ENCODE measurements at regions not wholly inside any gene's neighbourhood (a gene's known extent, or its start where the extent isn't known, plus 50 kb on each side); places are given as distances from the start of the nearest gene placed in this dataset.

DNA sequence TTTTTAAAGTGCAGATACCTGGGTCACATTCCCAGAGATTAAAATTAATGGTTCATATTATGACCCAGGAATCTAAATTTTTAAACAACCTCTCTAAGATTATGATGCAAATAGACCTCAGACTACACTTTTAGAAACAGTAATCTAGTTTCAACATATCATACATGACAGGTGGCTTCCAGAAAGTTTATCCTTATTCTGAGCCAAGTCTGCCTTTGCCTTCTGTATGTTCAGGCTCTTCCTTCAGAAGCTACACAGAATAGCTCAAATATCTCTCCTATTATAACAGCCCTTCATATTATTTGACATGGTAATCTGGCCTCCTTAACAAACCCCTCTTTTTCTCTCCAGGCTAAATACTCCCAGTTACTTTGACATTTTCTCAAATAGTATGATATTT, 101.9 kb downstream of the FZD1 start:
- Mint-ChIP-seq H3K36me3 (no peaks in the 10 kb centered on the region), H3K27ac (no peak overlapping the region), H3K4me3 (no peak overlapping the region), H3K27me3 (ENCODE audit: low read depth in 2 of 2) (no peaks in the 10 kb centered on the region), H3K4me1 (no peaks in the 10 kb centered on the region), H3K9me3 (peaks cover 2 to 5% of the 10 kb centered on the region in 2 donors)
- no peaks in the 10 kb centered on the region for H3K36me3 ChIP-seq (ENCODE audit: control insufficient read depth, insufficient read depth, low read length)
- TF ChIP-seq, protein P1, sequence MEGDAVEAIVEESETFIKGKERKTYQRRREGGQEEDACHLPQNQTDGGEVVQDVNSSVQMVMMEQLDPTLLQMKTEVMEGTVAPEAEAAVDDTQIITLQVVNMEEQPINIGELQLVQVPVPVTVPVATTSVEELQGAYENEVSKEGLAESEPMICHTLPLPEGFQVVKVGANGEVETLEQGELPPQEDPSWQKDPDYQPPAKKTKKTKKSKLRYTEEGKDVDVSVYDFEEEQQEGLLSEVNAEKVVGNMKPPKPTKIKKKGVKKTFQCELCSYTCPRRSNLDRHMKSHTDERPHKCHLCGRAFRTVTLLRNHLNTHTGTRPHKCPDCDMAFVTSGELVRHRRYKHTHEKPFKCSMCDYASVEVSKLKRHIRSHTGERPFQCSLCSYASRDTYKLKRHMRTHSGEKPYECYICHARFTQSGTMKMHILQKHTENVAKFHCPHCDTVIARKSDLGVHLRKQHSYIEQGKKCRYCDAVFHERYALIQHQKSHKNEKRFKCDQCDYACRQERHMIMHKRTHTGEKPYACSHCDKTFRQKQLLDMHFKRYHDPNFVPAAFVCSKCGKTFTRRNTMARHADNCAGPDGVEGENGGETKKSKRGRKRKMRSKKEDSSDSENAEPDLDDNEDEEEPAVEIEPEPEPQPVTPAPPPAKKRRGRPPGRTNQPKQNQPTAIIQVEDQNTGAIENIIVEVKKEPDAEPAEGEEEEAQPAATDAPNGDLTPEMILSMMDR (IDR thresholded peaks at IDR 0.05) = no peak
- no peaks in the 10 kb centered on the region for H3K27me3 ChIP-seq (ENCODE audit: control insufficient read depth, insufficient read depth, low read length)
- H3K27ac ChIP-seq (ENCODE audit: low read length) = no peak overlapping the region
- no peak for DNase-seq
- intact Hi-C loops (cut with micrococcal nuclease) = no loop called here
- H3K4me1 ChIP-seq (ENCODE audit: control insufficient read depth, insufficient read depth, low read length) = no peaks in the 10 kb centered on the region
- no peaks in the 10 kb centered on the region for H3K9me3 ChIP-seq (ENCODE audit: control insufficient read depth, insufficient read depth, low read length)
- no peak for ATAC-seq
- no peak overlapping the region for H3K4me3 ChIP-seq (ENCODE audit: low read length)

DNA sequence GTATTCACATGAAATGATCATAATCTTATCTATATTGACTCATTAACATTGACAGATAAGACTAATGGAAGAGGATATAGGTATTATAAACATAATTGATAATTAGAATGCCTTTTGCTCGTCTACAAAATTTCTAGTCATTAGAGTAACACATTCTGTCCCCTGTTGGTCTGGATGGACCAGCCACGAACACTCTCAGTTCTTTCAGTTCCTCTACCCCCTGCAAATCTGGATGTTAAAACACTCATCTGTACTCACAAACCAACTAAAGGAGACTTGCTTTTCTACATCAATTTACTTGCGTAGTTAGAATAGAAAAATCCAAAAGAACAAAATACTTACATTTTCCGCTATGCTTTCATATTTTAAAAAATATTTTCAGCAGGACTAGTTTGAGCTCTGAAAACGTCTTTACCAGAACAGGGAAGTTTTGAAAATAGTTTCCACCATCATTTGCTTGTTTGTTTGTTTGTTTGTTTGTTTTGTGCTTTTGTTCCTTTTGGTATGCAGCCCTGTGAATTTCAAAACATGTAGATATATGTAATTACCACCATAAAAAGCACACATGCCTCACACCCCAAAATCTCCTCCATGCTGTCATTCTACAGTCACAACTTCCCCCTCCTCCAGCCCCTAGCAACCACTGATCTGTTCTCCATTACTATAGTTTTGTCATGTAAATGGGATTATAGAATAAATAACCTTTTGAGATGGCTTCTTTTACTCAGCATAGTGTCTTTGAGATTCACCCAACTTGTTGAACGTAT, 103.8 kb downstream of the FZD1 start:
- TF ChIP-seq, protein P1 (IDR thresholded peaks at IDR 0.05) = no peak
- ATAC-seq (no peak), DNase-seq (no peak)
- no peaks in the 10 kb centered on the region for H3K36me3 ChIP-seq (ENCODE audit: control insufficient read depth, insufficient read depth, low read length)
- WGBS (ENCODE audit: insufficient coverage) = 77% methylated on average over 3 of the region's 6 CpGs
- peaks cover 8% of the 10 kb centered on the region in 2 donors for H3K9me3 Mint-ChIP-seq
- H3K4me3 ChIP-seq (ENCODE audit: low read length) = no peak overlapping the region
- H3K36me3 Mint-ChIP-seq = no peaks in the 10 kb centered on the region
- H3K4me3 Mint-ChIP-seq = no peak overlapping the region
- no peaks in the 10 kb centered on the region for H3K27me3 ChIP-seq (ENCODE audit: control insufficient read depth, insufficient read depth, low read length)
- intact Hi-C loops (cut with micrococcal nuclease) = no loop called here
- no peaks in the 10 kb centered on the region for H3K9me3 ChIP-seq (ENCODE audit: control insufficient read depth, insufficient read depth, low read length)
- no peaks in the 10 kb centered on the region for H3K27me3 Mint-ChIP-seq (ENCODE audit: low read depth in 2 of 2)
- H3K4me1 ChIP-seq (ENCODE audit: control insufficient read depth, insufficient read depth, low read length) = no peaks in the 10 kb centered on the region
- H3K27ac ChIP-seq (ENCODE audit: low read length) = no peak overlapping the region
- no peak overlapping the region for H3K27ac Mint-ChIP-seq
- no peaks in the 10 kb centered on the region for H3K4me1 Mint-ChIP-seq

DNA sequence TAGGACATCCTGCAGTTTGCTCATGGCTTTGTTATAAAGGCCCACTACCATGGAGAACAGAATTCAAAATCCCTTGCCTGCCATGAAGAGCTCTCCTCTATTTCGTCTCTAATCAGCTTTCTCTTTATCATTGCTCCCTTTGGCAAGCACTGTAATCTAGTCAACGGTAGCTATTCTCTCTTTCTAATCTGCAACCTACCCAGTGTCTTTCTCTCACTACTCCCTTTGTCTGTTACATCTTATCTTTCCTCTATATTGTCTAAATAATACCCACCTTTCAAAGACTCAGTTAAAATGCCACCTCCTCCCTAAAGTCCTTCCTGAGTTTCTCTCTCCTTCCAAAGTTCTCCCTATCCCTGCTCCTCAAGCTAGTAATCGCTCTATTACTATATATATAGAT, 108.1 kb downstream of the FZD1 start:
- 88% methylated on average over 3 of the region's 3 CpGs for WGBS (ENCODE audit: insufficient coverage)
- DNase-seq (no peak), ATAC-seq (no peak)
- no peaks in the 10 kb centered on the region for H3K4me1 ChIP-seq (ENCODE audit: control insufficient read depth, insufficient read depth, low read length)
- no peak overlapping the region for H3K27ac ChIP-seq (ENCODE audit: low read length)
- H3K4me3 Mint-ChIP-seq = no peak overlapping the region
- H3K27ac Mint-ChIP-seq = no peak overlapping the region
- intact Hi-C loops (cut with micrococcal nuclease) = no loop called here
- no peaks in the 10 kb centered on the region for H3K27me3 Mint-ChIP-seq (ENCODE audit: low read depth in 2 of 2)
- H3K9me3 Mint-ChIP-seq = peaks cover 8 to 13% of the 10 kb centered on the region in 2 donors
- H3K9me3 ChIP-seq (ENCODE audit: control insufficient read depth, insufficient read depth, low read length) = no peaks in the 10 kb centered on the region
- H3K27me3 ChIP-seq (ENCODE audit: control insufficient read depth, insufficient read depth, low read length) = no peaks in the 10 kb centered on the region
- H3K36me3 ChIP-seq (ENCODE audit: control insufficient read depth, insufficient read depth, low read length) = no peaks in the 10 kb centered on the region
- TF ChIP-seq, protein P1 (IDR thresholded peaks at IDR 0.05) = no peak
- no peaks in the 10 kb centered on the region for H3K4me1 Mint-ChIP-seq
- H3K4me3 ChIP-seq (ENCODE audit: low read length) = no peak overlapping the region
- no peaks in the 10 kb centered on the region for H3K36me3 Mint-ChIP-seq

Measured in natural killer cell (primary cell).